ENCODE measurements at regions not wholly inside any gene's neighbourhood (a gene's known extent, or its start where the extent isn't known, plus 50 kb on each side); places are given as distances from the start of the nearest gene placed in this dataset.

- no peak for DNase-seq (ENCODE audit: extremely low spot score)
- TF ChIP-seq CTCF (IDR thresholded peaks at IDR 0.05; ENCODE audit: control extremely low read depth, extremely low read depth, low read depth, missing control alignments): no peak
- CTCF ChIA-PET: no interaction called here
- POLR2A ChIA-PET: no interaction called here
Observed at GRCh38 chr13:34308725-34309124, 490.8 kb downstream of the RFC3 start.

GRCh38 chr13:34310539-34310938 is 492.6 kb downstream of the RFC3 start:
- ChIA-PET POLR2A (no interaction called here), CTCF (interaction anchor here (1.0 kb wide), 1 partner anchor 15 kb away, joined by 3 read pairs; no protein-coding TSS in a partner anchor)
- DNase-seq (ENCODE audit: extremely low spot score): no peak

DNA sequence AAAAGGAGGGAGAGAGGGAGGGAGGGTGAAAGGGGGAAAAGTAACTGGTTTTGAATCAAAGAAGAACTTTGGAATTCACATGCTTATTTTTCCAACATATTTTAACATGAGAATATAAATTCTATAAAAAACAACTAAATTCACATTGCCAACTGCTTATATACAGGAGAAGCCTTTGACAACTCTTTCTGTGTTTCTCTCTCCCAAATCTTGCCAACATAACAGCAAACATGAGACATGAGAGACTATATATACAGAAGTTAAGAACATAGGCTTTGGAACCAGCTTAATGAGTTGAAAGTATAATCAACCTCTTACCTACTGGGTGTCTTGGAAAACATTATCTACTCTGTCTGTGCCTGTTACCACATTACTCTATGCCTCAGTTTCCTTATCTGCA is 493.3 kb downstream of the RFC3 start:
- DNase-seq (ENCODE audit: extremely low spot score): no peak
- POLR2A ChIA-PET: no interaction called here
- CTCF ChIA-PET: no interaction called here
- TF ChIP-seq CTCF (IDR thresholded peaks at IDR 0.05; ENCODE audit: control extremely low read depth, extremely low read depth, low read depth, missing control alignments): no peak

More at GRCh38 chr13:34310539-34310938, 492.6 kb downstream of the RFC3 start:
- no peak for TF ChIP-seq CTCF (IDR thresholded peaks at IDR 0.05; ENCODE audit: control extremely low read depth, extremely low read depth, low read depth, missing control alignments)

- ChIA-PET CTCF (no interaction called here), POLR2A (no interaction called here)
- TF ChIP-seq CTCF (IDR thresholded peaks at IDR 0.05; ENCODE audit: control extremely low read depth, extremely low read depth, low read depth, missing control alignments): no peak
- no peak for DNase-seq (ENCODE audit: extremely low spot score)
Observed at GRCh38 chr13:34312578-34312977, 494.6 kb downstream of the RFC3 start.

DNA sequence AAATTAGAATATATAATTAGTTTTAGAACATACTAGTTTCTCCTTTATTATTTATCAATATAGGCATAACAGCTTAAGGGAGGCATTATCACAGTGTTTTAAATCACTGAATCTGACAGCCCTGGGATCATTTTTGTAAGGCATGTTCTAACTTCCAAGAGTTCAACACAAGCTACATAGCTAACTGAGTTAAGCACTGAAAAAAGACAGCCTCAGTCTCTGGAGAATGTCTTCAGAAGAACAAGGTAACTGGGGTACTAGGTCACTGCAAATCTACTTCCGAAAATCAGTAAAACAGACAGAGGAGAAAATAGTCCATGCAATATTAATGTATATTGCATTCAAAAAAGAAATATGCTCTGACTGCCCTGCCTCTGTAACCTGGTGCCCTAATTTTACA is 502.1 kb downstream of the RFC3 start:
- no peak for DNase-seq (ENCODE audit: extremely low spot score)
- TF ChIP-seq CTCF (IDR thresholded peaks at IDR 0.05; ENCODE audit: control extremely low read depth, extremely low read depth, low read depth, missing control alignments): no peak
- ChIA-PET POLR2A (no interaction called here), CTCF (no interaction called here)

- DNase-seq (ENCODE audit: extremely low spot score): no peak
- ChIA-PET POLR2A (no interaction called here), CTCF (no interaction called here)
Observed at GRCh38 chr13:34322014-34322742, 504.2 kb downstream of the RFC3 start.

More at GRCh38 chr13:34322014-34322742, 504.2 kb downstream of the RFC3 start:
- TF ChIP-seq CTCF (IDR thresholded peaks at IDR 0.05; ENCODE audit: control extremely low read depth, extremely low read depth, low read depth, missing control alignments): no peak

All from GM10248 (cell line).